ENCODE measurements at regions not wholly inside any gene's neighbourhood (a gene's known extent, or its start where the extent isn't known, plus 50 kb on each side); places are given as distances from the start of the nearest gene placed in this dataset.

DNA sequence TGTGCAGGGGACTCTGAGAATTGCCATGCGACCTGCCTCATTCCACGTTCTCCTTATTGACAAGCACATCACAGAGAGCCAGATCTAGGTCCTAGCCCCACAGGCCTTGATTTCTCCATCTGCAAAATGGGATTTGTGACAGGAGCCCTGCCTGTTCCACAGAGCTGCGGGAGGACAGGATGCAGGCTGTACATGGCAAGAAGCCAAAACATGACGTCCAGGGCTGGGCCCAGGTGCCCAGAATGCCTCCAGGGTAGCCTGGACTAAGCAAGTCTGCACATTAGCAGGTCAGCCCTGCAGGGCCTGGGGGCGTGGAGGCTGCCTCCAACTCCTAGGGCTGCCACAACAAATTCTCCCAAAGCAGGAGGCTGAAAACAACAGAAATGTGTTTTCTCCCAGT is 235.7 kb upstream of the SDK2 start:
- TF ChIP-seq POLR2A (IDR thresholded peaks at IDR 0.05; ENCODE audit: borderline replicate concordance, extremely low read depth, insufficient read depth, insufficient read length): no peak
- TF ChIP-seq, protein P1, sequence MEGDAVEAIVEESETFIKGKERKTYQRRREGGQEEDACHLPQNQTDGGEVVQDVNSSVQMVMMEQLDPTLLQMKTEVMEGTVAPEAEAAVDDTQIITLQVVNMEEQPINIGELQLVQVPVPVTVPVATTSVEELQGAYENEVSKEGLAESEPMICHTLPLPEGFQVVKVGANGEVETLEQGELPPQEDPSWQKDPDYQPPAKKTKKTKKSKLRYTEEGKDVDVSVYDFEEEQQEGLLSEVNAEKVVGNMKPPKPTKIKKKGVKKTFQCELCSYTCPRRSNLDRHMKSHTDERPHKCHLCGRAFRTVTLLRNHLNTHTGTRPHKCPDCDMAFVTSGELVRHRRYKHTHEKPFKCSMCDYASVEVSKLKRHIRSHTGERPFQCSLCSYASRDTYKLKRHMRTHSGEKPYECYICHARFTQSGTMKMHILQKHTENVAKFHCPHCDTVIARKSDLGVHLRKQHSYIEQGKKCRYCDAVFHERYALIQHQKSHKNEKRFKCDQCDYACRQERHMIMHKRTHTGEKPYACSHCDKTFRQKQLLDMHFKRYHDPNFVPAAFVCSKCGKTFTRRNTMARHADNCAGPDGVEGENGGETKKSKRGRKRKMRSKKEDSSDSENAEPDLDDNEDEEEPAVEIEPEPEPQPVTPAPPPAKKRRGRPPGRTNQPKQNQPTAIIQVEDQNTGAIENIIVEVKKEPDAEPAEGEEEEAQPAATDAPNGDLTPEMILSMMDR (IDR thresholded peaks at IDR 0.05 in 2 of 3, conservative IDR thresholded peaks at IDR 0.05 in 1 of 3; ENCODE audit: borderline replicate concordance in 1 of 3, insufficient read depth in 1 of 3, low read depth in 2 of 3, low read length in 2 of 3): no peak
- no peak for TF ChIP-seq EGR1 (IDR thresholded peaks at IDR 0.05; ENCODE audit: low read depth)
- TF ChIP-seq, protein P2, sequence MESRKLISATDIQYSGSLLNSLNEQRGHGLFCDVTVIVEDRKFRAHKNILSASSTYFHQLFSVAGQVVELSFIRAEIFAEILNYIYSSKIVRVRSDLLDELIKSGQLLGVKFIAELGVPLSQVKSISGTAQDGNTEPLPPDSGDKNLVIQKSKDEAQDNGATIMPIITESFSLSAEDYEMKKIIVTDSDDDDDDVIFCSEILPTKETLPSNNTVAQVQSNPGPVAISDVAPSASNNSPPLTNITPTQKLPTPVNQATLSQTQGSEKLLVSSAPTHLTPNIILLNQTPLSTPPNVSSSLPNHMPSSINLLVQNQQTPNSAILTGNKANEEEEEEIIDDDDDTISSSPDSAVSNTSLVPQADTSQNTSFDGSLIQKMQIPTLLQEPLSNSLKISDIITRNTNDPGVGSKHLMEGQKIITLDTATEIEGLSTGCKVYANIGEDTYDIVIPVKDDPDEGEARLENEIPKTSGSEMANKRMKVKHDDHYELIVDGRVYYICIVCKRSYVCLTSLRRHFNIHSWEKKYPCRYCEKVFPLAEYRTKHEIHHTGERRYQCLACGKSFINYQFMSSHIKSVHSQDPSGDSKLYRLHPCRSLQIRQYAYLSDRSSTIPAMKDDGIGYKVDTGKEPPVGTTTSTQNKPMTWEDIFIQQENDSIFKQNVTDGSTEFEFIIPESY (IDR thresholded peaks at IDR 0.05; ENCODE audit: extremely low read depth, insufficient replicate concordance, low read length): no peak

Measured in HCT116 (cell line).